HG02623 (cell line): ENCODE measurements at regions not wholly inside any gene's neighbourhood (a gene's known extent, or its start where the extent isn't known, plus 50 kb on each side); places are given as distances from the start of the nearest gene placed in this dataset.
"Not testable (repeated sequence)": the region's sequence is repeated elsewhere in the genome, so short reads cannot be mapped to it uniquely, and the experiment has no call there.

Experiments
- ATAC-seq: cut with Tn5 transposase; IDR thresholded peaks from one replicate; pipeline ENCODE4 v1.9.1; 2021; ENCODE audit warnings: moderate library complexity; ENCODE audit not compliant: unreplicated experiment

- no peak for ATAC-seq
Observed at GRCh38 chr4:178138491-178138890, 696.3 kb upstream of the AGA start.

- no peak for ATAC-seq
Observed at GRCh38 chr4:178140326-178140915, 698.2 kb upstream of the AGA start.

- no peak for ATAC-seq
Observed at GRCh38 chr4:178142724-178143123, 700.5 kb upstream of the AGA start.

GRCh38 chr4:178148106-178148505 lies 705.9 kb upstream of the AGA start:
- ATAC-seq: no peak

DNA sequence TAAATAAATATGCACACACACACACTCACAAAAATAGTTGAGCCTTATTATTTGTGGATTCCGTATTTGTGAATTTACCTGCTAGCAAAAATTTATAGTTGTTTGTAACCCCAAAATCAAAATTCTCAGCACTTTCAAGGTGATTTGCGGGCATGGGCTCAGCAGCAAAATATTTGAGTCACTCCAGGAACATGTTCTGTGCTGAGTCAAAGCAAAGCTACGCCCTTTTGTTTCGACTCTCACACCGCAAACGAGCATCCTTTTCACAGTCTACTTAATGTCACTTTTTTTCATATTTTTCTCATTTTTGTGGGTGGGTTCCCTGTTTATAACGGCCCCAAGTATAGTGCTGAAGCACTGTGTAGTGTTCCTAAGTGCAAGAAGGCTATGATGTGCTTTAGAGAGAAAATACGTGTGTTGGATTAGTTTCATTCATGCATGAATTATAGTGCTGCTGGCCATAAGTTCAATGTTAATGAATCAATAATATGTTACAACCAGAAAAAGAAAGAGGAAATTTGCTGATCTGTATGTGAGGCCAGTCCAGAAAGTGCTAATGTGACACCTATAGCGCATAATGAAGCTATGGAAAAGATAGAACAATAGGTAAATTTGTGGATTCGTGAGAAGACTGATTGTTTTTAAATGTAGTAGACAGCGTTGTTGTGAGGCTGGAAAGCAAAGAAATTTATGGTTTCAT lies 723.2 kb upstream of the AGA start:
- ATAC-seq: no peak

DNA sequence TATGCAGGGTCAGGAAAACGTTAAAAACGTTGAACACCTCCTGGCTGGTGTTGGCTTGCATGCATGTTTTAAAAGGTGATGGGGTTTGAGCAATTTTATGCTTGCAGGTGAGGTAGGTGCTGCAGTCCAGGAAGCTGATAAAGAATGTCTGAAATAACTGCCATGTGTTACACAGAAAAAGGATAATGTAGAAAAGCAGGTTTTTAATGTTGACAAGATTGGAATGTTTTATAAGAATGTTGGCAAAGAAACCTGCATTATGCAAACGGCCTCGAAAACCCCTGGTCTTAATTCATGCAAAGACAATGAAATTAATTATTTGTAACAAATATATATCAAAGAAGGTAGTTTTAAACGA lies 723.7 kb upstream of the AGA start:
- no peak for ATAC-seq

GRCh38 chr4:178173771-178174170 lies 731.5 kb upstream of the AGA start:
- no peak for ATAC-seq

DNA sequence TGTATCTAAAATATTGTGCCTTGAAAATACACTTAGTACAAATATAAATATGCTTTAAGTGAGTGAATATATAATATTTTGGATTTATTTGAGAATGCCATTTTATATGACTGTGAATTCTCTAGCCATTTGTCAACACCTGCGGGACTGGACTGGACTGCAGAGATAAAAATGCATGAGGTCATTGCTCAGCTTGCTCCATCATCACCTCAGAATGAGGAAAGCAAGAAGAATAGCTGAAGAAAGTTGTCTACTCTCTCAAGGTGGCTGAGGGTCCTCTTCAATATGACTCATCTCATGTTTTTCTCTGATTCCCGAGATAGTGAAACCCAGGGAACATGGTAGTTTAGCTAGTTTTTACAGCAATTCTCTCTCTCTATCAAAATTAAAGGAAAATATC lies 732.5 kb upstream of the AGA start:
- ATAC-seq: no peak

DNA sequence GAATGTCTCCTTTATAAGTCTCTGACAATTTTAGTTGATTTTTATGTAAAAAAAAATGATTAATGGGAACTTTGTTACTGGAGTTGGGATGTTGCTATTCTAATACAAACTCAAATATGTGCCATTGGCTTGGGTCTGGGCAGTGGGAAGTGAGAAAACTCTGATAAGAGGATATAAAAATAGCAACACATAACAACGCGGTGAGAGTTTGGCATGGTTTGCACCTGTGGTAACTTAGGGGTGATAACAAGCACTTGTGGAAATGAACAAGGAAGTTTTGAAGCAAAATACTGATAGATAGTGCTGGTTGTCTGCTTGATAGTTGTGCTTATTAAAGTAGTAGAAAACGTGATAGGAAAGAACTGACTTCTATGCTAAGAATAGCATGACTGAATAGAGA lies 743.3 kb upstream of the AGA start:
- no peak for ATAC-seq

GRCh38 chr4:178192611-178193010 lies 750.4 kb upstream of the AGA start:
- ATAC-seq: no peak

- ATAC-seq: no peak
Observed at GRCh38 chr4:178196751-178197374, 754.6 kb upstream of the AGA start.

DNA sequence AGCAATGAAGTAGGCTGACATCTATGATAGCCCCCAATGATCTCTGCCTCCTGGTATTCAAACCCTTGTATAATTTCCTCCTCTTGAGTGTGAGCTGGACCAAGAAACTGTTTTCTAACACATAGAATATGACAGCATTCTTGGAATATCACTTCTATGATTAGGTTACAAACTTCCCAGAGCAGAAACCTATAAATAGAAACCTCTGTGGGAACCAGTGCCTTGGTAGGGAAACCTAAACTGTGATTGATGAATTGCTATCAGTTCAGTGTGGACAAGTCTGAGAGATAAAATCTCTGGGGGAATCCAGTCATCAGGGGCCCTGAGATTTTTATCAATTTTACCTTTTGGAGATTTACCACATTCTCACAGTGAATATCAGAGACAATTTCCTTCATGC lies 756.5 kb upstream of the AGA start:
- ATAC-seq: no peak

- ATAC-seq: no peak
Observed at GRCh38 chr4:178202422-178202821, 760.2 kb upstream of the AGA start.

- ATAC-seq: no peak
Observed at GRCh38 chr4:178205826-178206225, 763.6 kb upstream of the AGA start.

DNA sequence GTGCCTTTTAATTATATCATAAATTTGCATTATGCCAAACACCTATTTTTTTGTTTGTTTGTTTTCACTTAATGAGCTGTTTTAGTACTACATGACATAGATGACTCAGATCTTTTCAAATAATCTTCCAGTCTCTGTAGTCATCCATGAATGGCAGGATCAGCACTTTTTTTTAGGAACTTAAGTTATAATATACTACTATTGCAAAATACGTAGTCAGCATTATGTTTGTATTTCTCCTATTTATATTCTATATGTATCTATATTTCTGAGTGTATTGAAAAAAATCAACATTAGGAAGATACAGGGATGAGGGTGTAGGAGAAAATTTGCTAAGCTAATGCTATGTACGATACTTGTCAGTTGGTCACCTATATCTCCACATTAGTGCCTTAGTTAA lies 773.1 kb upstream of the AGA start:
- no peak for ATAC-seq

GRCh38 chr4:178215763-178216162 lies 773.5 kb upstream of the AGA start:
- ATAC-seq: no peak

GRCh38 chr4:178226421-178226820 lies 784.2 kb upstream of the AGA start:
- not testable (repeated sequence) for ATAC-seq

- ATAC-seq: no peak
Observed at GRCh38 chr4:178233906-178234305, 791.7 kb upstream of the AGA start.

DNA sequence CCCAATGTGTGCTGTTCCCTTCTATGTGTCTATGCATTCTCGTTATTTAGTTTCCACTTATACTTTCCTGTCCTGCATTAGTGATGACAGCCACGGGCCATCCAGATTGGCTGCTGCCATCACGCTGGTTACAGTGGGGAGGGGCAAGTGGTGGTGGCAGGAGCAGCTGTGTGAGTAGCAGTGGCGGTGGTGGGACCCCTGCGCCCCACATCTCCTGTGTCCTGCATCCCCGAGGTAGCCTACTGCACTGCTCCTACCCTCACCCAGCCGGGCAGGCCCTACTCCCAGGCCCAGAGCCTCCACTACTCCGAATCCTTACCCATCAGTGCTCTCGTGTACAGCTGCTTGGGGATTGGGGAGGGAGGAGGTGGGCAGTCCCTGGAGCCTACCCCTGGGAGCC lies 798.7 kb upstream of the AGA start:
- ATAC-seq: no peak

- no peak for ATAC-seq
Observed at GRCh38 chr4:178241601-178242118, 799.4 kb upstream of the AGA start.

DNA sequence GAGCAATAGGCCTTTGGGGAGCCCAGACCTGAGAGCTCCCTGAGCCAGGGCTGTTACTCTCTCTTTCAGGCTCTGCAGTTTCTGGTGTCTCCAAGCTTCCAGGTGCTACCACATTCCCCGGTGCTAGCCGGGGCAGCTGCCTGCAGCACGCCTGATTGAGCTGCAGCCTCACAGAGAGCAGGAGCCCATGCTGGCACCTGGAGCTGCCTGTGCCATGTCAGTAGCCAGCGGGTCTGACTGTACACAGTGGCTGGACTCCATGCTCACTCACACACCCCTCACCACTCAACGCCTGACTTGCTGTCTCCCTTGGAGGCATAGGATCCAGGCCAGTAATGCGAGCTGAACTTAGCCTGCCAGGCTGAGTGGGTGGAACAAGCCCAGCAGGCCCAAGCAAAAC lies 800.4 kb upstream of the AGA start:
- ATAC-seq: no peak

DNA sequence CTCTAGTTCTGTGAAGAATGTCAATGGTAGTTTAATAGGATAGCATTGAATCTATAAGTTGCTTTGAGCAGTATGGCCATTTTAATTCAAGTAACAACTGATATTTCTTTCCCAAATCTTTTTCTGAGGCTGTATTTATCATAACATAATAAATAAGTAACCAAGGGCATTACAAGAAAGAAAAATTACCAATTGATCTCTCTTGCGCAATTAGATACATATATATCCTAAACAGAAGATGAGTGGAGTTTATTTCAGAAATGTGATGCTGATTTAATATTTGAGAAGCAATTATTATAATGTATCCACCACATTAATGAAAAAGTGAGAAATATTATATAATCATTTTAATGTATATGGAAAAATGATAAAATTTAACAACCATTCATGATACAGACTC lies 802.5 kb upstream of the AGA start:
- no peak for ATAC-seq
